IPS DF 6.9 (cell line): ENCODE measurements at regions not wholly inside any gene's neighbourhood (a gene's known extent, or its start where the extent isn't known, plus 50 kb on each side); places are given as distances from the start of the nearest gene placed in this dataset.

ENCODE experiments used
- DNase-seq: peaks from one replicate; pipeline ENCODE4 v3.0.0-alpha.2; 2013; ENCODE audit warnings: low read depth, low spot score
- H3K27ac ChIP-seq: one replicate; pipeline ENCODE4 v1.5.1; 2013; ENCODE audit warnings: low read length, control low read depth
- H3K27me3 ChIP-seq: 2 replicates; pipeline ENCODE4 v1.6.1; 2013; ENCODE audit warnings: mild to moderate bottlenecking, low read length; ENCODE audit not compliant: control insufficient read depth, insufficient read depth
- H3K36me3 ChIP-seq: 2 replicates; pipeline ENCODE4 v1.6.1; 2013; ENCODE audit warnings: low read length; ENCODE audit not compliant: control insufficient read depth, insufficient read depth
- H3K4me1 ChIP-seq: 2 replicates; pipeline ENCODE4 v1.6.1; 2013; ENCODE audit warnings: low read length; ENCODE audit not compliant: control insufficient read depth, insufficient read depth
- H3K4me3 ChIP-seq: 2 replicates; pipeline ENCODE4 v1.5.1; 2013; ENCODE audit warnings: mild to moderate bottlenecking, low read length
- H3K9me3 ChIP-seq: 2 replicates; pipeline ENCODE4 v1.6.1; 2013; ENCODE audit warnings: low read length, inconsistent platforms; ENCODE audit not compliant: control insufficient read depth, insufficient read depth
- WGBS: extraction: QIAGEN DNeasy Blood & Tissue Kit; methylation state at CpG from one replicate; pipeline ENCODE4 v1.1.7; 2013; ENCODE audit warnings: mixed read lengths, missing lambda C conversion rate; ENCODE audit not compliant: insufficient read length, insufficient coverage; 5-methylcytosine and 5-hydroxymethylcytosine counted together

DNA sequence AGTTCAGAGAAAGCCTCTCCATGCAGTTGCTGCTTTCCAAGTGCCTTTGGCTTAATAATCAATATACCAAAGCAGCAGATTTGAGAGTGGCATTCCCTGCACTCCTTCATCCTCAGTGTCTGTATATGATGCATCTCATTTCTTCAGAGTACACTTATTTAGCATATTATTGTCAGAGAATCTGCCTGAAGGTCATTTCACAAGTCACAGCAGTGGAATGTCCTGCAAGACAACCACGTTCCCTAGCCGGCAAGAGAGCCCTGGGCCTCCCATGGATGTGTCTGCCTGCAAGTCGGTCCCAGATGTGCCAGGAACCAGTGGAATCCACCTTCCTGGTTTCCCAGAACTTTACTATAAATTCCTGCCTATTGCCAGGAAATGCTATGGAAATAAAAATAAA lies 289.4 kb upstream of the IGFBP3 start:
- DNase-seq, result no peak
- Histone ChIP-seq H3K27me3 (no peaks in the 10 kb centered on the region), H3K27ac (no peak overlapping the region), H3K4me3 (no peak overlapping the region), H3K36me3 (no peaks in the 10 kb centered on the region), H3K9me3 (no peaks in the 10 kb centered on the region), H3K4me1 (no peaks in the 10 kb centered on the region)
- WGBS, result no CpG with 5 or more reads among the region's 3 CpGs

DNA sequence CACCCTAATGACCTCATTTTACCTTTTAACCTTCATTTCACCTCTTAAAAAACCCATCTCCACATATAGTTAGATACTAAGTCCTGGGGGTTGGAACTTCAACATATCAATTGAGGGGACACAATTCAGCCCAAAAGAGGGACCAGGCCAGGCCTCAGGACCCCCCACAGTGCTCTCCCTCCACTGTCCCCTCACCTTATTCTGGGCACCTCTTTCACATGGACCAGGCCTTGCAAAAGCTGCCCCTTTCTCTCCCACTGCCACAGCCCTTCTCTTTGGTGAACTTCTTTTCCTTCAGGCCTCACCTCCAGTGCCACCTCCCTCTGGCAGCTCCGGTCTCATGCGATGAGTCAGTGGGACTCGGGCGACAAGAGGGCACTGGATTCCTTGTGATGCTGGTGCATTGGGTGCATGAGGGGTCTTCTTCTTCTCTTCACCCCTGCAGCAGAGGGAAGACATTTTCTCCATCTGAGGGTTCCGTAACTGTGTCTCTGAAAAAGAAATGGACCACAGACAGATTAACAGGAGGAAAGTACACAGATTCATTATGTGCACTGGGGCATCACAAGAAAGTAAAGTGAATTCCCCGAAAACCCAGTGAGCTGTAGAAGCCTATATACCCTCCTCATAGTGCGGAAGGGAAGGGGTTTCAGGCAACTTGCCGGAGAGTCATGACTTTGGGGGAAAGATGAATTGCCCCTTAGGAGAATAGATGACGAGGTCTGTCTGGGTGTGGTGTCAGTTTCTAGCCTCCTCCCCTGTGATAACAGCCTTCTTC lies 288.7 kb upstream of the IGFBP3 start:
- Histone ChIP-seq H3K27me3 (no peaks in the 10 kb centered on the region), H3K4me1 (no peaks in the 10 kb centered on the region), H3K9me3 (no peaks in the 10 kb centered on the region), H3K4me3 (no peak overlapping the region), H3K36me3 (no peaks in the 10 kb centered on the region), H3K27ac (no peak overlapping the region)
- no peak for DNase-seq
- WGBS, result no CpG with 5 or more reads among the region's 9 CpGs

GRCh38 chr7:46208635-46209525 lies 287.8 kb upstream of the IGFBP3 start:
- DNase-seq, result no peak
- WGBS, result no CpG with 5 or more reads among the region's 12 CpGs
- no peaks in the 10 kb centered on the region for H3K27me3 ChIP-seq

DNA sequence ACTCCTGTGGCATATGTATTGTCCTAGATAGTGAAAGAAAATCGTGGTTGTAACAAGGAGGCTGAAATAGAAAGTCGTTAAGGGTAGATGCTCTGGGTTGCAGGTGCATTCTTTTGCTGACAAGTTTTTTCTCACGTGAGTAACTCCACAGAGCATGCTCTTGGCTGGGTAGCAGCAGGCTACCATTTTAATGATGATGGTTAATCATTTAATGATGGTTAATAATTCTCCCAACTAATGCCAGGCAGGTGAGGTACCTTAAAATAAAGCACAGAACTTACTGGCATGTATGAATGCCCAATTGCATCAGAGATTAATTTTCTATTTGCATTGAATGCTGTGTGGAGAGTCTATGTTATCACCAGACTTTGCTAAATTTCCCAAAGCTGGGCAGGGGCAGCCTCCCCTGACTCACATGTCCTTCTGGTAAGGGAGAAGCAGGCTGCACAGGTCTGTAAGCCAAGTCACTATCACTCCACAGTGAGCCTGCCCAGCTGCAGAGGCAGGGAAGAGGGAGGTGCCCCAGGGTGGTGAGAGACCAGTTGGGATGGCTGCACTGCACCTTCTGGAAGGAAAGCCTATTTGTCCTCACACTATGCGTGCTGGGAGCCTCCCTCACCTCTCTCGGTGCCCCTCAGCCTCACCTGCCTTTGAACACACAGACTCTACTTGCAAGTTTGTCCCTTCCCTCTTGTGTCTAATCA lies 287.0 kb upstream of the IGFBP3 start:
- no CpG with 5 or more reads among the region's 5 CpGs for WGBS
- no peaks in the 10 kb centered on the region for H3K4me1 ChIP-seq
- no peaks in the 10 kb centered on the region for H3K27me3 ChIP-seq
- no peak for DNase-seq
- no peak overlapping the region for H3K4me3 ChIP-seq
- no peaks in the 10 kb centered on the region for H3K36me3 ChIP-seq
- H3K9me3 ChIP-seq, result no peaks in the 10 kb centered on the region
- no peak overlapping the region for H3K27ac ChIP-seq

More at GRCh38 chr7:46208635-46209525, 287.8 kb upstream of the IGFBP3 start:
- no peak overlapping the region for H3K27ac ChIP-seq
- H3K9me3 ChIP-seq, result no peaks in the 10 kb centered on the region
- H3K4me1 ChIP-seq, result no peaks in the 10 kb centered on the region
- no peak overlapping the region for H3K4me3 ChIP-seq
- no peaks in the 10 kb centered on the region for H3K36me3 ChIP-seq

- no peak for DNase-seq
- no peaks in the 10 kb centered on the region for H3K27me3 ChIP-seq
- H3K36me3 ChIP-seq, result no peaks in the 10 kb centered on the region
- H3K9me3 ChIP-seq, result no peaks in the 10 kb centered on the region
- no peaks in the 10 kb centered on the region for H3K4me1 ChIP-seq
- no CpG with 5 or more reads among the region's 4 CpGs for WGBS
- no peak overlapping the region for H3K4me3 ChIP-seq
- no peak overlapping the region for H3K27ac ChIP-seq
These were observed 285.5 kb upstream of the IGFBP3 start for GRCh38 chr7:46206476-46207060.

GRCh38 chr7:46205478-46205877 lies 284.4 kb upstream of the IGFBP3 start:
- H3K4me1 ChIP-seq, result no peaks in the 10 kb centered on the region
- WGBS, result no CpG with 5 or more reads among the region's 5 CpGs
- no peak overlapping the region for H3K4me3 ChIP-seq
- DNase-seq, result no peak
- H3K9me3 ChIP-seq, result no peaks in the 10 kb centered on the region
- no peak overlapping the region for H3K27ac ChIP-seq
- H3K27me3 ChIP-seq, result no peaks in the 10 kb centered on the region
- H3K36me3 ChIP-seq, result no peaks in the 10 kb centered on the region

GRCh38 chr7:46203926-46204325 lies 282.9 kb upstream of the IGFBP3 start:
- H3K27ac ChIP-seq, result no peak overlapping the region
- no peaks in the 10 kb centered on the region for H3K27me3 ChIP-seq
- no peaks in the 10 kb centered on the region for H3K36me3 ChIP-seq
- H3K4me1 ChIP-seq, result no peaks in the 10 kb centered on the region
- H3K9me3 ChIP-seq, result no peaks in the 10 kb centered on the region
- H3K4me3 ChIP-seq, result no peak overlapping the region
- no CpG with 5 or more reads among the region's 7 CpGs for WGBS
- no peak for DNase-seq

GRCh38 chr7:46202379-46202778 lies 281.3 kb upstream of the IGFBP3 start:
- WGBS, result no CpG with 5 or more reads among the region's 2 CpGs
- no peaks in the 10 kb centered on the region for H3K36me3 ChIP-seq
- no peaks in the 10 kb centered on the region for H3K4me1 ChIP-seq
- no peak for DNase-seq
- H3K9me3 ChIP-seq, result no peaks in the 10 kb centered on the region
- H3K27ac ChIP-seq, result no peak overlapping the region
- H3K4me3 ChIP-seq, result no peak overlapping the region
- H3K27me3 ChIP-seq, result no peaks in the 10 kb centered on the region

- no peaks in the 10 kb centered on the region for H3K27me3 ChIP-seq
- H3K9me3 ChIP-seq, result no peaks in the 10 kb centered on the region
- no peaks in the 10 kb centered on the region for H3K4me1 ChIP-seq
- no peak overlapping the region for H3K27ac ChIP-seq
- WGBS, result no CpG with 5 or more reads among the region's 4 CpGs
- DNase-seq, result no peak
- H3K4me3 ChIP-seq, result no peak overlapping the region
- H3K36me3 ChIP-seq, result no peaks in the 10 kb centered on the region
These were observed 280.9 kb upstream of the IGFBP3 start for GRCh38 chr7:46201961-46202360.

DNA sequence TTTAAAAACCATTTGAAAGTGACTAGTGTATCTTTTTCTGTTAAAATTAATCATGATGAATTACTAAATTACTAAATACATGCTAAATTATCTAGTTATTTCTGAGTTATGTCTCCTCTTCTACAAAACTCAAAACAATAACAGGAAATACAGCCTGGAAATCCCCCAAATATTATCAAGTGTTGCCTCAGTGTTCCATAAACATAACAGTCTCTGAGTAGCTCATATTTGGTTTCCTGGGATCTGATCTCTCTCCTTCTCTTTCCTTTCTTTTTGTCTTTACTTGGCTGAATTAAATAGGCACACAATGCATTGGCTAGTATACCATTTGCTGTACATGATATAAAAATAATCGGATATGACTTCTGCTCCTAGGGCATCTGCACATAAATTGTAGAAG lies 277.6 kb upstream of the IGFBP3 start:
- no peaks in the 10 kb centered on the region for H3K27me3 ChIP-seq
- H3K9me3 ChIP-seq, result no peaks in the 10 kb centered on the region
- no CpG with 5 or more reads among the region's 1 CpG for WGBS

More for the DNA sequence above, 277.6 kb upstream of the IGFBP3 start:
- H3K36me3 ChIP-seq, result no peaks in the 10 kb centered on the region
- H3K4me1 ChIP-seq, result no peaks in the 10 kb centered on the region
- H3K4me3 ChIP-seq, result no peak overlapping the region
- no peak overlapping the region for H3K27ac ChIP-seq
- DNase-seq, result no peak
